ENCODE measurements at regions not wholly inside any gene's neighbourhood (a gene's known extent, or its start where the extent isn't known, plus 50 kb on each side); places are given as distances from the start of the nearest gene placed in this dataset.
A peak's percentile ranks its signal among the peaks of the same experiment; 100 is the strongest.

GRCh38 chrX:69083361-69083760 is 81.9 kb downstream of the PJA1 start:
- DNase-seq, result no peak

GRCh38 chrX:69082753-69083150 is 82.5 kb downstream of the PJA1 start:
- no peak for DNase-seq

DNA sequence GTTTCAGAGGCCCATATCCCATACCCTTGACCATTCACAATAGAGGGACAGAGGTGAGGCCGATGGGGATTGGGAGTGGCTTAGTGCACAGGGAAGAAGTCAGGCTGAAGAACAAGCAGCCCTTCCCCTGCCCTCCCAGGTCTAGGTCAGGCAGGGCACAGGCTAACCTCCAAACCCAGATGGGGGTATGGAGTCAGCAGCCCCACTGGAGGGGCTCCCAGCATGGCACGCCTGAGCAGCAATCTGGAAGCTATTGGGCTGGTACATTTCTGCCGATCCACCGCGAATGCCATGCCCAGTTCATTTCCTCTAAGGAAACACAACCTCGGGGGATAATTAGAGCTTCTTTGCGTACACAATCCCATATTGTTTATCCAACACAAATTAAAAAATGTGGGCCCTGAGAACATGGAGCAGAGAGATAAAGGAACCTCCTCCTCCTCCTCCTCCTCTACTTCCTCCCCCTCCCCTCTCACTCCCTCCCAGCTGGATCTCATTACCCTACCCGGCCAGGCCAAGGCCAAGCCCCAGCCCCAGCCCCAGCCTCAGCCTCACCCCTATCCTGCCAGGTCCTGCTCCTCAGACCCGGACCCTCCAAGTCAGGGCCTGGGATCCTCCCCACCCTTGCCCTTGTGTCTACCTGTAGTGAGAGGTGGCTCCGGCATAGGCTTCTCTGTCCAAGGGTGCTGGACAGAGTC is 83.0 kb downstream of the PJA1 start:
- no peak for DNase-seq

DNA sequence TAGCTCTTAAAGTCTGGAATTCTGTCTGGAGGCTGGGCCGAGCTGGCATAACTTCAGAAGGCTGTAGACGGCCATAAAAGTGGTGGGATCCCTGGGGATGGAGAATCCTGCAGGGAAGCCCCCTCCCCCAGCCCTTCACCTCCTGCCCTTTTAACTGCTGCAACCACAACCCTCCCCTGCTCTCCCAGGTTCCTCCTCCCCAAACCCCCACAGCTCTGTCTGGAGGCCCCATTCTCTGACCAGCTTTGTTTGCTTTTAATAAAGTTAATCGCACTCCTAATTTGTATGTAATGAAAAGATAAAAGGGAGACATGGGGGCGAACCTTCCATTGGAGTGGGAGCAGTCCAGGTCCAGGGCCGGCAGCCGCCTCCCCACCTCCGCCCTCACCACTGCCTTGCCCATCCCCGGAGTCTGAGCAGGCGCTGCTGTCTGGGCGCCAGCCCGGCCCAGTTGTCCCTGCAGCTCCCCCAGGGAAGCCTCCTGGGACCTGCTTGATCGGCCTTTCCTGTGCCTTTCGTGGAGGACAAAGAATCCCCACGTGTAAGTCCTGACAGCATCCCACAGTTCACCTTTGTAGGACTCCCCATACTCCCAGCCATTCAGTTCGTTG is 84.3 kb downstream of the PJA1 start:
- no peak for DNase-seq

- DNase-seq, result no peak
Measured at GRCh38 chrX:69079268-69079667, 86.0 kb downstream of the PJA1 start.

GRCh38 chrX:69077895-69078455 is 87.3 kb downstream of the PJA1 start:
- DNase-seq, result no peak

DNA sequence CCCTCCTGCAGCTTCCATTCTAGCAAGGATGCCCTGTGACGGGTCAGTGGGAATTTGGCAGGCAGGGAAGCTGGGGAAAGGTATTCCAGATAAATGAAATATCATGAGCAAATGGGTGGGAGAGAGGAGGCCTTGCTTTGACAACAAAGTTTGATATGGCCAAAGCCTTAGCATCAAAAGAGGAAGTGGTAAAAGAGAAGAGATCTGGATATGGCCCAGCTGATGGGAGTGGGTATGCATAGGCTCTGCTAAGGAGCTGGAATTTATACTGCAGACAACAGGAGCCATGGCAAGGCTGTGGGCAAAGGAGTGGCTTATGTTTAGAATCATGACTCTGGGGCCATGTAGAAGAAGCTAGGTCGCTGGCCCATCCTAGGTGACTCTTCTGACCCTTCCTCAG is 89.2 kb downstream of the PJA1 start:
- DNase-seq, result no peak

- DNase-seq, result peak; percentile 4
Measured at GRCh38 chrX:69074726-69075125, 90.5 kb downstream of the PJA1 start.

DNA sequence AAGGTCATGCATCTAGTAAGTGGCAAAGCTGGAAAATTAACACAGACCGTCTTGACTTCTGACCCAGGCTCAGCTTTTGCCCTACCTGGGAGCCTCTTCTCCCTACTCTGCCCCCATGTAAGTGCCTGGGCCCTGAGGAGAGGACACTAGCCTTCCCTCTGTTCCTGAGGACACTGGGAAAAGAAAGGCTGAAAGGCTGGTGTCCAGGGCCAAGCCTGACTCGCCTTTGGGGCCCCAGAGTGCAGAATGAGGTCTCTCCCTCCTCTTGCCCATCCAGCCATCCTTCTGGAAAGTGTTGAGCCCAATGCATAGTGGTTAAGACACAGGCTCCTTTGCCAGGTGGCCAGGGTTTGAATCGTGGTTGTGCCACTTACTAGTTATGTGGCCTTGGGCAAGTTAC is 91.5 kb downstream of the PJA1 start:
- no peak for DNase-seq

- DNase-seq, result no peak
Measured at GRCh38 chrX:69073241-69073640, 92.0 kb downstream of the PJA1 start.

DNA sequence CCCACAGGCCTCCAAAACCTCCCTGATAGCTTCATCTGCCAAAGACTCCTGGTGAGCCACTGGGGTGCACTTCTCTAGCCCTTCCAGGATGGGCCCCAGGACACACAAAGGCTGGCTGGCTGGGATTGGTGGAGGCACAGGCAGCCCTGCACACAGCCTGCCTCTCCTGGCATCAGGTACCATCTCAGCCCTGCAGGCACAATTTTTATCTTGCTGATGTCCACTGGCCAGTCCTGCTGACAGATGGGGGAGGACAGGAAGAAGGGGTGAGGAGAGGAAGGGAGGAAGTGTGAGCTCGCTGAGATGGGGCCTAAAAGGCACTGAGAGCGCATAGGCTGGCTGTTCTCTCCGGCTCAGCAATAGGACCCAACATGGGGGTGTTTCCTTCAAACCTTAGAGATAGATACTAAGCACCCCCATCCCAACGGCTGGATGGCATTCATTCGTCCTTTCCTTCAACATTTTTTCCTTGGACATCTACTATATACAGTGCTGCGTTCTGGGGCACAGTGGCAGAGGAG is 92.7 kb downstream of the PJA1 start:
- DNase-seq, result no peak

GRCh38 chrX:69070949-69071650 is 94.2 kb downstream of the PJA1 start:
- DNase-seq, result no peak

DNA sequence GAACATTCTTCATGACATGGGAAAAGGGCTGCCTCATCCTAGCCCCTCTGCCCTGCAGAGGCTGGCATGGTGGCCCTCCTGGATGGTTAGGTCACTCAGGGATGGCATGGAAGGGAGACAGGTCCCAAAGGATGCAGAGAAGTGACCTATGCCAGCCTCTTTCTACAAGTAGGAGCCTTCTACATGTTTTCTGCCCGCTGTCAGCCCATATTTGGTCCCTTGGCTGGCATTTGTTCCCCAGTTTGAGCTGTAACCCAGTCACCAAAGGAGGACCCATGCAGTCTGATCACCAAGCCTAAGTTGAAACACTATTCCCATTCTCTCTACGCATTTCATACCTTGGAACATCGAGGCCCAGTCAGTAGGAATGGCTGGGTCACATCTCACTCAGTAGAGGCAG is 95.4 kb downstream of the PJA1 start:
- no peak for DNase-seq

- DNase-seq, result no peak
Measured at GRCh38 chrX:69069086-69069445, 96.2 kb downstream of the PJA1 start.

- no peak for DNase-seq
Measured at GRCh38 chrX:69068301-69069085, 96.8 kb downstream of the PJA1 start.

- DNase-seq, result no peak
Measured at GRCh38 chrX:69067841-69068240, 97.4 kb downstream of the PJA1 start.

GRCh38 chrX:69066966-69067525 is 98.2 kb downstream of the PJA1 start:
- no peak for DNase-seq

GRCh38 chrX:69066021-69066757 is 99.1 kb downstream of the PJA1 start:
- DNase-seq, result no peak

DNA sequence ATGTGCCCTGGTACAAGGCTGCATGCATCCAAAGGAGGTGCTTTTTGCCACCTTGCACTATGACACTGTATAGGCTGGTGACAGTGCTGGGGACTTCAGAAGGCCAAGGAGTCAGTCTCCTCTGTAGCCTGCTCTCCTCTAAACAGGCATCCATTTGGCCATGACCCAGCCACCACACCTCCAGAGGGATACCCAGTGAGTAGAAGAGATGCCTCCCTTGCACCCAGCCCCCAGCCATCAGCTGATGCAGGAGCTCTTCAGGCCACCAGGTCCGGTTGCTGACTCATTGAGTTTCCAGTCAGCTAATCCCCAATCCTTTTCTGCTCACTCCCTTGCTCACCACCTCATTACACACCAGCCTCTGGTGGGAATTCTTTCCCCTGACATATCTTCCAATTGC is 99.8 kb downstream of the PJA1 start:
- no peak for DNase-seq

DNA sequence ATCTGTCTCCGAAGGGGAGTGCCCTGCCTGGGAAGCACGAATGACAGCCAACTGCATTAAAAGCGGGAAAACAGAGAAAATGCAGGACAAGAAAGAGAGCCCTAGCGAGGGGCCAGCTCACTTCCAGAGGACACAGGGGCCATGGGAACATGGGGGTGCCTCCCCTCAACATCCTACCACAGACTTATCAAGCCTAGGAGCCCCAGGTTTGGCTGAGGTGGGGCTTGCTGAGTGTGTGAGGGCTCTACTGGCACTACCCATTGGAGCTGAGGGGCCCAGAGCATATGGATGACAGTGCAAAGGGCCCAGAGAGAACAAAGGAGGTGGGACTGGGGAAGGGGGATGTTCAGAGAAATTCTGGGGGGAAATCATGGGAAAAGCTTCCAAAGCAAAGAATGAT is 101.8 kb downstream of the PJA1 start:
- DNase-seq, result no peak

GRCh38 chrX:69062493-69062892 is 102.8 kb downstream of the PJA1 start:
- no peak for DNase-seq
